ENCODE measurements at regions not wholly inside any gene's neighbourhood (a gene's known extent, or its start where the extent isn't known, plus 50 kb on each side); places are given as distances from the start of the nearest gene placed in this dataset.

GRCh38 chr12:20967756-20968155 lies 157.3 kb downstream of the SLCO1B3 start:
- no peak overlapping the region for H3K27ac ChIP-seq (ENCODE audit: low read length, poor library complexity, severe bottlenecking)
- no peak overlapping the region for H2BK12ac ChIP-seq (ENCODE audit: low read length in 2 of 2)
- H3K9me3 ChIP-seq (ENCODE audit: control insufficient read depth, low read length) = peaks cover 4% of the 10 kb centered on the region
- H2AK5ac ChIP-seq (ENCODE audit: low read length, severe bottlenecking) = no peak overlapping the region
- no peaks in the 10 kb centered on the region for H3K27me3 ChIP-seq (ENCODE audit: control insufficient read depth in 1 of 2, insufficient read depth in 1 of 2, low read length in 2 of 2)
- H2AFZ ChIP-seq (ENCODE audit: low read depth, low read length) = no peak overlapping the region
- H3K4me3 ChIP-seq (ENCODE audit: insufficient read depth in 1 of 2, low read depth in 1 of 2, low read length in 2 of 2) = no peak overlapping the region
- no peak overlapping the region for H3K4me2 ChIP-seq (ENCODE audit: low read length, poor library complexity, severe bottlenecking)
- WGBS = no CpG with 5 or more reads among the region's 1 CpG
- H3K4me1 ChIP-seq (ENCODE audit: control insufficient read depth, insufficient read depth, low read depth, low read length) = no peaks in the 10 kb centered on the region
- no peak overlapping the region for H4K8ac ChIP-seq (ENCODE audit: low read length)
- H3K79me1 ChIP-seq (replicated peaks; ENCODE audit: low read length, poor library complexity, severe bottlenecking) = no peaks in the 10 kb centered on the region
- H3K14ac ChIP-seq (ENCODE audit: low read length in 2 of 2) = no peak overlapping the region
- H2BK120ac ChIP-seq (ENCODE audit: low read depth, low read length) = no peak overlapping the region
- H3K23ac ChIP-seq (ENCODE audit: low read length in 2 of 2) = no peak overlapping the region
- no peak overlapping the region for H2BK15ac ChIP-seq (ENCODE audit: low read depth, poor library complexity, severe bottlenecking)
- DNase-seq = no peak
- no peak overlapping the region for H3K4ac ChIP-seq (ENCODE audit: low read depth in 1 of 2, low read length in 2 of 2)
- no peak overlapping the region for H3K18ac ChIP-seq (ENCODE audit: low read depth in 1 of 2, low read length in 2 of 2)
- no peak overlapping the region for H4K91ac ChIP-seq (ENCODE audit: low read length)
- no peak overlapping the region for H3K9ac ChIP-seq (ENCODE audit: low read length)
- no peak overlapping the region for H2BK5ac ChIP-seq (ENCODE audit: low read depth, low read length, poor library complexity, severe bottlenecking)
- H3K36me3 ChIP-seq (ENCODE audit: control insufficient read depth in 1 of 2, insufficient read depth in 2 of 2, low read depth in 1 of 2, low read length in 2 of 2) = no peaks in the 10 kb centered on the region

DNA sequence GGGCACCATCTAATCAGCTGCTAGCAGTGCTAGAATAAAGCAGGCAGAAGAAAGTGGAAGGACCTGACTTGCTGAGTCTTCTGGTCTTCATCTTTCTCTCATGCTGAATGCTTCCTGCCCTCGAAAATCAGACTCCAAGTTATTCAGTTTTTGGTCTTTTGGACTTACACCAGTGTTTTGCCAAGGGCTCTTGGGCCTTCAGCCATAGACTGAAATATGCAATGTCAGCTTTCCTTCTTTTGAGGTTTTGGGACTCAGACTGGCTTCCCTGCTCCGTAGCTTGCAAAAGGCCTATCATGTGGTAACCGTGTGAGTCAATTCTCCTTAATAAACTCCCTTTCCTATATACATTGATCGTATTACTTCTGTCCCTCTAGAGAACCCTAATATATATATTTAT lies 159.3 kb downstream of the SLCO1B3 start:
- H3K14ac ChIP-seq (ENCODE audit: low read length in 2 of 2) = no peak overlapping the region
- no peak overlapping the region for H2BK15ac ChIP-seq (ENCODE audit: low read depth, poor library complexity, severe bottlenecking)
- H4K8ac ChIP-seq (ENCODE audit: low read length) = no peak overlapping the region
- H3K4me1 ChIP-seq (ENCODE audit: control insufficient read depth, insufficient read depth, low read depth, low read length) = no peaks in the 10 kb centered on the region
- WGBS = 21% methylated on average over 3 of the region's 4 CpGs
- no peak overlapping the region for H3K4me3 ChIP-seq (ENCODE audit: insufficient read depth in 1 of 2, low read depth in 1 of 2, low read length in 2 of 2)
- no peak overlapping the region for H3K18ac ChIP-seq (ENCODE audit: low read depth in 1 of 2, low read length in 2 of 2)
- no peak overlapping the region for H4K91ac ChIP-seq (ENCODE audit: low read length)
- H3K4me2 ChIP-seq (ENCODE audit: low read length, poor library complexity, severe bottlenecking) = no peak overlapping the region
- H3K23ac ChIP-seq (ENCODE audit: low read length in 2 of 2) = no peak overlapping the region
- DNase-seq = no peak
- H3K79me1 ChIP-seq (replicated peaks; ENCODE audit: low read length, poor library complexity, severe bottlenecking) = no peaks in the 10 kb centered on the region
- no peak overlapping the region for H3K9ac ChIP-seq (ENCODE audit: low read length)
- no peak overlapping the region for H2AK5ac ChIP-seq (ENCODE audit: low read length, severe bottlenecking)
- no peaks in the 10 kb centered on the region for H3K36me3 ChIP-seq (ENCODE audit: control insufficient read depth in 1 of 2, insufficient read depth in 2 of 2, low read depth in 1 of 2, low read length in 2 of 2)
- no peak overlapping the region for H2AFZ ChIP-seq (ENCODE audit: low read depth, low read length)
- H2BK120ac ChIP-seq (ENCODE audit: low read depth, low read length) = no peak overlapping the region
- H2BK12ac ChIP-seq (ENCODE audit: low read length in 2 of 2) = no peak overlapping the region
- H2BK5ac ChIP-seq (ENCODE audit: low read depth, low read length, poor library complexity, severe bottlenecking) = no peak overlapping the region
- H3K27ac ChIP-seq (ENCODE audit: low read length, poor library complexity, severe bottlenecking) = no peak overlapping the region
- H3K4ac ChIP-seq (ENCODE audit: low read depth in 1 of 2, low read length in 2 of 2) = no peak overlapping the region
- no peaks in the 10 kb centered on the region for H3K9me3 ChIP-seq (ENCODE audit: control insufficient read depth, low read length)
- no peaks in the 10 kb centered on the region for H3K27me3 ChIP-seq (ENCODE audit: control insufficient read depth in 1 of 2, insufficient read depth in 1 of 2, low read length in 2 of 2)

DNA sequence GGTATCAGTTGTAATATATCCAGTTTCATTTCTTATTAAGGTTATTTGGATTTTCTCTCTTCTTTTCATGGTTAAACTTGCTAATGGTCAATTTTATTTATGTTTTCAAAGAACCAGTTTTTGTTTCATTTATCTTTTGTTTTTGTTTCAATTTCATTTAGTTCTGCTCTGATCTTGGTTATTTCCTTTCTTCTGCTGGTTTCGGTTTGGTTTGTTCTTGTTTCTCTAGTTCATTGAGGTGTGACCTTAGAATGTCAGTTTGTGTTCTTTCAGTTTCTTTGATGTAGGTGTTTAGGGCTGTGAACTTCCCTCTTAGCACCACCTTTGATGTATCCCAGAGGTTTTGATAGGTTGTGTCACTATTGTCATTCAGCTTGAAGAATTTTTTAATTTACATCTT lies 145.6 kb upstream of the SLCO1B1 start:
- Histone ChIP-seq H3K9me3 (ENCODE audit: control insufficient read depth, low read length) (peaks cover 15% of the 10 kb centered on the region), H2BK12ac (ENCODE audit: low read length in 2 of 2) (no peak overlapping the region), H3K18ac (ENCODE audit: low read depth in 1 of 2, low read length in 2 of 2) (no peak overlapping the region), H3K4me3 (ENCODE audit: insufficient read depth in 1 of 2, low read depth in 1 of 2, low read length in 2 of 2) (no peak overlapping the region), H2AFZ (ENCODE audit: low read depth, low read length) (no peak overlapping the region), H4K91ac (ENCODE audit: low read length) (no peak overlapping the region), H3K27ac (ENCODE audit: low read length, poor library complexity, severe bottlenecking) (no peak overlapping the region), H3K27me3 (ENCODE audit: control insufficient read depth in 1 of 2, insufficient read depth in 1 of 2, low read length in 2 of 2) (no peaks in the 10 kb centered on the region), H3K9ac (ENCODE audit: low read length) (no peak overlapping the region), H3K4me1 (ENCODE audit: control insufficient read depth, insufficient read depth, low read depth, low read length) (no peaks in the 10 kb centered on the region), H2BK5ac (ENCODE audit: low read depth, low read length, poor library complexity, severe bottlenecking) (no peak overlapping the region), H2BK15ac (ENCODE audit: low read depth, poor library complexity, severe bottlenecking) (no peak overlapping the region), H3K4me2 (ENCODE audit: low read length, poor library complexity, severe bottlenecking) (no peak overlapping the region), H3K4ac (ENCODE audit: low read depth in 1 of 2, low read length in 2 of 2) (no peak overlapping the region), H2AK5ac (ENCODE audit: low read length, severe bottlenecking) (no peak overlapping the region), H3K14ac (ENCODE audit: low read length in 2 of 2) (no peak overlapping the region), H3K36me3 (ENCODE audit: control insufficient read depth in 1 of 2, insufficient read depth in 2 of 2, low read depth in 1 of 2, low read length in 2 of 2) (no peaks in the 10 kb centered on the region), H4K8ac (ENCODE audit: low read length) (no peak overlapping the region), H3K79me1 (replicated peaks; ENCODE audit: low read length, poor library complexity, severe bottlenecking) (no peaks in the 10 kb centered on the region), H3K23ac (ENCODE audit: low read length in 2 of 2) (no peak overlapping the region), H2BK120ac (ENCODE audit: low read depth, low read length) (no peak overlapping the region)
- WGBS = 50% methylated on average over 1 of the region's 1 CpG
- no peak for DNase-seq

DNA sequence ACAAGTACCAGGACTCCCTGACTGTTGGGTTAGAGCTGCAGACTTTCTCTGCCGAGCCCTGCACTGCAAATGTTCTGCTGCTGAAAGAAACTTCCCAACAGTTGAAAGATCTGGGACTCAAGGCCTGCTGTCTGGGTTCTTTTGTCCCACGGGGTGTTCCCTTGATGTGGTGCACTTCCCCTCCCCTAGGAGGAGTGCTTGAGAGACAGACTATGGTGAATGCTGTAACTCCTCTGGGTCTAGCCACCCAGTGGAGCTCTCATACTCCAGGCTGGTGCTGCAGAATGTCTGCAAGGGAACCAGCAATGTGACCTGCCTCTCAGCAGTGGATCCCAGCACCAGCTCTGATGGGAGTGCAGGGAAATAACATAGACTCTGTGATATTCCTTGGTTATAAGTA lies 129.2 kb upstream of the SLCO1B1 start:
- no peak overlapping the region for H3K9ac ChIP-seq (ENCODE audit: low read length)
- WGBS = 56% methylated on average over 2 of the region's 2 CpGs

More for the DNA sequence above, 129.2 kb upstream of the SLCO1B1 start:
- H3K4me3 ChIP-seq (ENCODE audit: insufficient read depth in 1 of 2, low read depth in 1 of 2, low read length in 2 of 2) = no peak overlapping the region
- no peak overlapping the region for H2AK5ac ChIP-seq (ENCODE audit: low read length, severe bottlenecking)
- H3K4ac ChIP-seq (ENCODE audit: low read depth in 1 of 2, low read length in 2 of 2) = no peak overlapping the region
- no peak overlapping the region for H3K4me2 ChIP-seq (ENCODE audit: low read length, poor library complexity, severe bottlenecking)
- no peak overlapping the region for H2BK15ac ChIP-seq (ENCODE audit: low read depth, poor library complexity, severe bottlenecking)
- H4K91ac ChIP-seq (ENCODE audit: low read length) = no peak overlapping the region
- H3K4me1 ChIP-seq (ENCODE audit: control insufficient read depth, insufficient read depth, low read depth, low read length) = no peaks in the 10 kb centered on the region
- no peak overlapping the region for H2BK12ac ChIP-seq (ENCODE audit: low read length in 2 of 2)
- no peak for DNase-seq
- no peak overlapping the region for H3K18ac ChIP-seq (ENCODE audit: low read depth in 1 of 2, low read length in 2 of 2)
- no peaks in the 10 kb centered on the region for H3K36me3 ChIP-seq (ENCODE audit: control insufficient read depth in 1 of 2, insufficient read depth in 2 of 2, low read depth in 1 of 2, low read length in 2 of 2)
- H2AFZ ChIP-seq (ENCODE audit: low read depth, low read length) = no peak overlapping the region
- no peak overlapping the region for H4K8ac ChIP-seq (ENCODE audit: low read length)
- no peak overlapping the region for H2BK120ac ChIP-seq (ENCODE audit: low read depth, low read length)
- no peak overlapping the region for H3K23ac ChIP-seq (ENCODE audit: low read length in 2 of 2)
- H3K79me1 ChIP-seq (replicated peaks; ENCODE audit: low read length, poor library complexity, severe bottlenecking) = no peaks in the 10 kb centered on the region
- no peak overlapping the region for H2BK5ac ChIP-seq (ENCODE audit: low read depth, low read length, poor library complexity, severe bottlenecking)
- H3K27me3 ChIP-seq (ENCODE audit: control insufficient read depth in 1 of 2, insufficient read depth in 1 of 2, low read length in 2 of 2) = no peaks in the 10 kb centered on the region
- H3K14ac ChIP-seq (ENCODE audit: low read length in 2 of 2) = no peak overlapping the region
- no peak overlapping the region for H3K27ac ChIP-seq (ENCODE audit: low read length, poor library complexity, severe bottlenecking)
- peaks cover 29% of the 10 kb centered on the region for H3K9me3 ChIP-seq (ENCODE audit: control insufficient read depth, low read length)

Measured in mesenchymal stem cell (in vitro differentiated cells and primary cell).